ENCODE measurements at regions not wholly inside any gene's neighbourhood (a gene's known extent, or its start where the extent isn't known, plus 50 kb on each side); places are given as distances from the start of the nearest gene placed in this dataset.

- TF ChIP-seq CTCF (IDR thresholded peaks at IDR 0.05) (no peak), EP300 (IDR thresholded peaks at IDR 0.05; ENCODE audit: low read depth) (no peak), POLR2A (IDR thresholded peaks at IDR 0.05) (no peak)
These were observed 241.2 kb downstream of the FAM76B start for GRCh38 chr11:95548416-95548815.

Data from transverse colon (tissue), 3 donors.